ENCODE measurements at regions not wholly inside any gene's neighbourhood (a gene's known extent, or its start where the extent isn't known, plus 50 kb on each side); places are given as distances from the start of the nearest gene placed in this dataset.
"Not testable (repeated sequence)": the region's sequence is repeated elsewhere in the genome, so short reads cannot be mapped to it uniquely, and the experiment has no call there.

DNA sequence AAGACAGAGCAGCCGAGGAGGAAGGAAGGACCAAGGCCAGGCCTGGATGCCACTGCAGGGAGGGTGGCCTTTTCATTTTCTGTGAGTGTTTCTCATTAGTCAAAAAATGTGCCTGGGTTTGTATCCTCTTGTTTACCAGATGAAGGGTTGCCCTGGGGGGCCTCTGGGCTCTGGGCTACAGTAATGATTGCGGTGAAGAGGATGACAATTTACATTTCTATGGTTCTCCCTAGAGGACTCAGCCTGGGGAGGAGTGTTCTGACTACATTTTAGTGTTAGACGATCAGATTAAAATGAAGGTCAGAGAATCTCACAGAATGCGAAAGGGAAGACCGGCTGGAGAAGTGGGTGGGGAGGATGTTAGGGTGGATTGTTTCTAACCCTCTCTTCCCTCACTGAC, 108.0 kb upstream of the KMT2C start:
- no peak for DNase-seq (ENCODE audit: low read depth)

DNA sequence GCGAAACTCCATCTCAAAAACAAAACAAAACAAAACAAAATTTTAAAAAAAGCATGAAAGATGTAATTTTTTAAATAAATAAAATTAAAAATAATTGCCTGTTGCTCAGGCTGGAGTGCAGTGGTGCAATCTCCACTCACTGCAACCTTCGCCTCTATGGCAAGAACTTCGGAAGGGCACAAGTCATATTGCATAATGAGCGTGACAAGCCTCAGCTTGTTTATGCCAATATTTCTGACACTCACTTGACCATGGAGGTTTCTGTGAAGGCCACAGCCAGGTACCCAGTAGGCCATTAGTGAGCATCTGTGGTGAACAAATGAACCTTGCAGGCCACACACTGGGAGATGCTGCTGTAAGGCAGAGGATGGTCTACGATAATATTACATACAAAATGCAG, 106.1 kb upstream of the KMT2C start:
- DNase-seq (ENCODE audit: low read depth) = no peak

GRCh38 chr7:152539190-152539495, 103.3 kb upstream of the KMT2C start:
- DNase-seq (ENCODE audit: low read depth) = not testable (repeated sequence)

- not testable (repeated sequence) for DNase-seq (ENCODE audit: low read depth)
These were observed 102.8 kb upstream of the KMT2C start for GRCh38 chr7:152538346-152539189.

DNA sequence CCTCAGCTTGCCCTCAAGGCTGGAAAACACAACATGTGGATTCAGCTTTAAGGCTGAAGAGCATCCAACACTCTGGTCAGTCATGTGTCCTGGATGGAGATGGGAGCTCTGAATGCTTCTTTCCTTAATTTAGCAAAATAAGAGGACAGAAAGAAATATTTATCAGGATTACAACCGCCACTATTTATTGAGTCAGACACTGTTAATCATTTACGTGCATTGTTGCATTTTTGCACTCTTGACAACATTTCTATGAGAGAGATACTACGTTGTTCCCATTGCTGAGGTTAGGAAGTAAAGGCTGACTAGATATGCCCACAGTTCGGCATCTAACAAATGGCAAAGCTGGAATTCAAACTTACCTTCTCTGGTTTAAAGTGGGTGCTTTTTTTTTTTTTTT, 101.8 kb upstream of the KMT2C start:
- no peak for DNase-seq (ENCODE audit: low read depth)

DNA sequence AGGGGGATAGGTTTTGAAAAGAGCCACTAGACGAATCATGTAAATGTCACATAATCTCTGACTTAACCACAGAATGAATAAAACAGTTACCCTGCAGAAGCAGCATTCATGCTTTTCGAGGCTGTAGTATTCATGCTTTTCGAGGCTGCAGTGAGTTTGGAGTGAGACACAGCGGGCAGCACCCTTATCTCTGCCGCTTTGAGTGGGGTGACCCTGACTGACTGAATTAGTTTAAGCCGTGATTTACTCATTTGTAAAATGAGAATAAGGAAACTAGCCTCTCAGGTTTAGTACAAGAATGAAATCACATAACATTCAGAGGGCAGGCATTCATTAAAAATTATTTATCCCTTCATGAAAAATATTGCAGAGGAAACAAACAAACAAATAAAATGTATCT, 92.8 kb upstream of the KMT2C start:
- no peak for DNase-seq (ENCODE audit: low read depth)

DNA sequence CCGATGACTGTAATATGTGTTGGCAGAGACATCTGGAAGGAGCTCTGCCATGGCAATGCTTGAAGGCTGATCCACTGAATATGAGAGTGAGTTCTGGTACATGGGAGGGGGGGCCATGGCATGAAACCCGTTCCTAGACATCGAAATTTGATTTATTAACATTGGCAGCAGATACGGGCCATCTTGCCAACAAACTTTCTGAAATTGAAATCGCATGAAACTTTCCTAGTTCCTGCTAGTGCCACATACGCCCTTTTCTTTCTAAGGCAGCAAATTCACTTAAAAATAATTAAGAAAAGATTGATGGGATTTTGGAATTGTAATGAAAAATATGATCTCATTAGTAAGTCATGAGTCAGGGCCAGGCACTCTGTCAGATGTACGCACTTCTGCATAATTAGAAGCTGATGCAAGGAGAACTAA, 91.8 kb upstream of the KMT2C start:
- DNase-seq (ENCODE audit: low read depth) = no peak

DNA sequence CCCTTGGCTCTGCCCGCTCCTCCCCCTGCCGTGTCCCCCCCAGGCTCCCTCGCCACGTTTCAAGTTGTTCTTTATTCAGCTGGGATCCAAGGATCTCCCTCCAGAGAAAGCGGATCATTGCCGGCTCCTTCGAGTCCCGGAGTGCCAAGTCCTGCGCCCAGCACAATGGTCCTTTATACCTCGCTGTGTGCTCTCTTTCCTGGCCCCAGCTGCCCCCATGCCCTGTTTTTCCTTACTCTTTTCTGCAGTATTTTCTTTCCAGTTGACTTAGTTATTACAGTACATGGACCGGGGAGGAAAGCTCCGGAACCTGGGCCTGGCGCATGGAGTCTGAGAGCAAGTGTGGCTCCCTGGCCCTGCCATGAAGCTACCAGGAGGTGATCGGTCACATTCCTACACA, 88.1 kb upstream of the KMT2C start:
- no peak for DNase-seq (ENCODE audit: low read depth)

DNA sequence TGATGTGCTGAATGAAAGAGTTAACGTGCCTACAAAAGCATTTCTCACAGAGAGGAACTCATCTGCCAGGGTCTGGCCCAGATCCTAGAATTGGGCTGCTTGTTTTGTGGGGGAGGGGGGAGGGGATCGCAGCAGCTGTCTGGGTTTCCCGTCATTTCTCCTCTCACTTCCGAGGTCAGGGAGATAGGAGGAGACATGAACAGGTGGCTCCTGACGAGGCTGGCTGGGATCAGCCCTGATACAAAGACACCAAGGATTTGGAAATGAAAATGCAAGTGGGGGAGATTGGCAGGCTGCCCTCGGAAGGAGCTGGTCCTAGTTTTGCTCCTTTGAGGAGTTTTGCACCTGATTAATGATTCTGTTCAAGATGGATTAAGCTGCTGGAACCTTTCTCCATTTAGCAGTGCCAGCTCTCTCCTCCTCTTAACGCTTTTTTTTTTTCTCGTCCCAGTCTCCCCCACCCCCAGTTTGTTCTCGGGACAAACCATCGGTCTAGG, 86.8 kb upstream of the KMT2C start:
- no peak for DNase-seq (ENCODE audit: low read depth)

DNA sequence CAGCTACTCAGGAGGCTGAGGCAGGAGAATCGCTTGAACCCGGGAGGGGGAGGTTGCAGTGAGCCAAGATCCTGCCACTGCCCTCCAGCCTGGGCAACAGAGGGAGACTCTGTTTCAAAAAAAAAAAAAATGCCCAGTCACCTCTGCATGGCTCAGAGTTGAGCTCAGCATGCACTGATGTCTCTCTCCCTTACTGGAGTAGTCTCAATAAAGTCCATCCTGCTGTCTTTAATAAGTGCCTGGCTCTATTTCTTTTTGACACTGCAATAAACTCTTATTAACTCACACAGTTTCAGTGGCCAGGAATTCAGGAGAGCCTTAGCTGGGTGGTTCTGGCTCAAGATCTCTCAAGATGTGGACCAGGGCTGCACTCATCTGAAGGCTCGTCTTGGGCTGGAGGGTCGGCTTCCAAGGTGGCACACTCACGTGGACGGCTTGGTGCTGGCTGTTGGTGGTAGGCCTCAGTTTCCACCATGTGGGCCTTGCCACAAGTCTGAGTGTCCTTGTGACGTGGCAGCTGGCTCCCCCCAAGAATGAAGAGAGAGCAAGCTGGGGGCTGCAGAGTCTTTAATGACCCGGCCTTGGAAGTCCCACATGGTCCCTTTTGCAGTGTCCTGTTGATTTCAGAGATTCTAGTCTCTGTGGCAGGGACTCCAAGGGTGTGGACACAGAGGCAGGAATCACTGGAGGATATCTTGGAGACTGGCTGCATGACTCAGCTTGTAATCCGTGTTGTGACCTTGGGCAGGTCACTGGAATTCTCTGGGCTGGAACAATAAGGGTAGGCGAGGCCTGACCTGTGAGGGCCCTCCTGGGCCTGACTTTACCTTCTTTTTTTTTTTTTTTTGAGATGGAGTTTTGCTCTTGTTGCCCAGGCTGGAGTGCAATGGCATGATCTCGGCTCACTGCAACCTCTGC, 85.9 kb upstream of the KMT2C start:
- DNase-seq (ENCODE audit: low read depth) = no peak

- DNase-seq (ENCODE audit: low read depth) = no peak
These were observed 85.1 kb upstream of the KMT2C start for GRCh38 chr7:152520861-152521302.

DNA sequence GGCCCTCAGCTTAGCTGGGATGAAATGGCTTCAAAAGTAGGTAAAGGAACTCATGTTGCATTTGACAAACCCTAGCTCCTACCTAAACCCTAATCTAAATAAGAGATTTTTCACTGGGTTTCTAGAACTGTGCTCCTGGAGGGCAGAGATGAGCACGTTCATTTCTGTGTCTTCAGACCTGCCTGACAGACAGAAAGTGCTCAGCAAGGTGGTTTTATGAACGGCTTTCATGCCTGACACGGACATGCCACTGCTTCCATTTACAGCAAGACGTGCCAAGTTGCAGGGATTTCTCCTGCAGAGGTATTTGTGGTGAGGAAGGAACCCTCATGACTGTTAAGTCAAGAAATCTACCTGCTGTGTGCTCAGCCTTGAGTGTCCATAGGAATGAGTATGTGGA, 83.5 kb upstream of the KMT2C start:
- no peak for DNase-seq (ENCODE audit: low read depth)

- no peak for DNase-seq (ENCODE audit: low read depth)
These were observed 80.4 kb upstream of the KMT2C start for GRCh38 chr7:152516216-152516615.

- DNase-seq (ENCODE audit: low read depth) = not testable (repeated sequence)
These were observed 79.6 kb upstream of the KMT2C start for GRCh38 chr7:152515266-152515950.

GRCh38 chr7:152514771-152515105, 78.9 kb upstream of the KMT2C start:
- DNase-seq (ENCODE audit: low read depth) = no peak

- no peak for DNase-seq (ENCODE audit: low read depth)
These were observed 78.3 kb upstream of the KMT2C start for GRCh38 chr7:152513861-152514770.

GRCh38 chr7:152512706-152513105, 76.9 kb upstream of the KMT2C start:
- no peak for DNase-seq (ENCODE audit: low read depth)

- DNase-seq (ENCODE audit: low read depth) = no peak
These were observed 75.9 kb upstream of the KMT2C start for GRCh38 chr7:152511736-152512135.

GRCh38 chr7:152508701-152509100, 72.9 kb upstream of the KMT2C start:
- DNase-seq (ENCODE audit: low read depth) = no peak

- no peak for DNase-seq (ENCODE audit: low read depth)
These were observed 69.8 kb upstream of the KMT2C start for GRCh38 chr7:152505606-152506005.

DNA sequence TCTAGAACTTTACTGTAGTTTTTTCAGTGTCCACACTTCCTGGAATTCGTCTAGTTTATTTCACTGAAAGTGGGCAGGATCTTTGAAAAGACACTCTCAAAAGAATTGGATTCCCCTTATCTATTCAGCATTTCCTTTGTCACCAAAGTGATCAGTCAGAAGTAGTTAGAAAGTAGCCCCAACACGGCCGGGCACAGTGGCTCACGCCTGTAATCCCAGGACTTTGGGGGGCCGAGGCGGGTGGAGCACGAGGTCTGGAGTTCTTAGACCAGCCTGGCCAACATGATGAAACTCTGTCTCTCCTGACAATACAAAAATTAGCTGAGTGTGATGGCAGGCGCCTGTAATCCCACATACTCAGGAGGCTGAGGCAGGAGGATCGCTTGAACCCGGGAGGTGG, 69.0 kb upstream of the KMT2C start:
- DNase-seq (ENCODE audit: low read depth) = no peak

- DNase-seq (ENCODE audit: low read depth) = no peak
These were observed 68.6 kb upstream of the KMT2C start for GRCh38 chr7:152504367-152504766.
